ENCODE measurements at regions not wholly inside any gene's neighbourhood (a gene's known extent, or its start where the extent isn't known, plus 50 kb on each side); places are given as distances from the start of the nearest gene placed in this dataset.

DNA sequence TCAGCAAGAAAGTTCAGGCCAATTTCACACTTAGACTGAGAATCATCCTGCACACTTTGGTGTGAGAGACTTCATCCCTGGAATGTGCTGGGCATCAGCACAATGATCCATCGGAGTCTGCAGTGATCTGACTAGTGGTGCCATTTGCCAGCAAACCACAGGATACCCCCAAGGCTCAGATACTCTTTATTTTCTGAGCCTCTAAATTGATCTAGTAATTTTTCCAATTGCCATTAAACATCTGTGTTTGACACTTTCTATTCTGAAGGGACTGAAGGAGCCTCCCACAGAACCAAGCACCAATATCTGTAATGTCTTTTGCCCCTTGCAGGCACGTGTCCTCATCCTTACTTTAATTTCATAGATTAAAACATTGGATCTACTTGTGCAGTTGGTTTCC, 485.3 kb upstream of the SMIM21 start:
- Histone ChIP-seq H4K20me1 (ENCODE audit: control insufficient read depth, extremely low read depth, insufficient read depth, low read length) (no peaks in the 10 kb centered on the region), H3K9me3 (ENCODE audit: control insufficient read depth, insufficient read depth, low read depth, low read length) (no peaks in the 10 kb centered on the region), H3K4me2 (ENCODE audit: extremely low read depth, insufficient read depth, low read length) (no peak overlapping the region), H2AFZ (ENCODE audit: low read length) (no peak overlapping the region), H3K36me3 (ENCODE audit: control insufficient read depth, insufficient read depth, low read length) (no peaks in the 10 kb centered on the region), H3K79me2 (ENCODE audit: control insufficient read depth, insufficient read depth, low read length) (no peaks in the 10 kb centered on the region), H3K27ac (ENCODE audit: insufficient read depth, low read length) (no peak overlapping the region), H3K27me3 (ENCODE audit: control insufficient read depth, insufficient read depth, low read length) (no peaks in the 10 kb centered on the region), H3K9ac (ENCODE audit: insufficient read depth, low read length) (no peak overlapping the region), H3K4me3 (replicated peaks in 1 of 4; ENCODE audit: control extremely low read depth in 1 of 4, insufficient read depth in 1 of 4, low read depth in 3 of 4, low read length in 4 of 4) (no peak overlapping the region), H3K4me1 (ENCODE audit: control insufficient read depth, extremely low read depth, insufficient read depth, low read length) (no peaks in the 10 kb centered on the region)
- TF ChIP-seq EZH2 (IDR thresholded peaks at IDR 0.05; ENCODE audit: low read length, missing control alignments): no peak
- TF ChIP-seq, protein P1, sequence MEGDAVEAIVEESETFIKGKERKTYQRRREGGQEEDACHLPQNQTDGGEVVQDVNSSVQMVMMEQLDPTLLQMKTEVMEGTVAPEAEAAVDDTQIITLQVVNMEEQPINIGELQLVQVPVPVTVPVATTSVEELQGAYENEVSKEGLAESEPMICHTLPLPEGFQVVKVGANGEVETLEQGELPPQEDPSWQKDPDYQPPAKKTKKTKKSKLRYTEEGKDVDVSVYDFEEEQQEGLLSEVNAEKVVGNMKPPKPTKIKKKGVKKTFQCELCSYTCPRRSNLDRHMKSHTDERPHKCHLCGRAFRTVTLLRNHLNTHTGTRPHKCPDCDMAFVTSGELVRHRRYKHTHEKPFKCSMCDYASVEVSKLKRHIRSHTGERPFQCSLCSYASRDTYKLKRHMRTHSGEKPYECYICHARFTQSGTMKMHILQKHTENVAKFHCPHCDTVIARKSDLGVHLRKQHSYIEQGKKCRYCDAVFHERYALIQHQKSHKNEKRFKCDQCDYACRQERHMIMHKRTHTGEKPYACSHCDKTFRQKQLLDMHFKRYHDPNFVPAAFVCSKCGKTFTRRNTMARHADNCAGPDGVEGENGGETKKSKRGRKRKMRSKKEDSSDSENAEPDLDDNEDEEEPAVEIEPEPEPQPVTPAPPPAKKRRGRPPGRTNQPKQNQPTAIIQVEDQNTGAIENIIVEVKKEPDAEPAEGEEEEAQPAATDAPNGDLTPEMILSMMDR (conservative IDR thresholded peaks at IDR 0.05 in 1 of 2, IDR thresholded peaks at IDR 0.05 in 1 of 2; ENCODE audit: low read depth in 1 of 2, low read length in 2 of 2): no peak
- no peak for DNase-seq (ENCODE audit: low read depth in 2 of 2)

DNA sequence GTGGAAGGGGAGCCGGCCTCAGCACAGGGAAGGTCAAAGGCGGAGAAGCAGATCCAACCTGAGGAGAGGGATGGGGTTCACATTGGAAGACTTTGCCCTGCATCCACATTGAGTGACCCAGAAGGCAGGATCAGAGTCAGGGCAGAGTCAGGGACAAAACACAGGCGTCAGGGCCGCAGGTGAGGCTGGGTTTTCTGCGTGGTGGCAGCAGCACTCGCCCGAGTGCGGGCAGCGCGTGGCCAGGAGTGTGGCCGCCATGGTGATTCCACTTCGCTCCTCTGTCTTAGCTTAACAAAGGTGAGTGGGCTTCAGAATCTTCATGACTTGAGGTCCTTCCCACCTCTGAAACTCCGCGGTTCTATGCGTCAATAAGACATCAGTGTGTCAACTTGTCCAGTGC, 476.9 kb upstream of the SMIM21 start:
- H3K4me1 ChIP-seq (ENCODE audit: control insufficient read depth, extremely low read depth, insufficient read depth, low read length): no peaks in the 10 kb centered on the region
- DNase-seq (ENCODE audit: low read depth in 2 of 2): no peak
- H3K79me2 ChIP-seq (ENCODE audit: control insufficient read depth, insufficient read depth, low read length): no peaks in the 10 kb centered on the region
- no peak overlapping the region for H3K27ac ChIP-seq (ENCODE audit: insufficient read depth, low read length)
- H3K4me2 ChIP-seq (ENCODE audit: extremely low read depth, insufficient read depth, low read length): no peak overlapping the region
- H3K9ac ChIP-seq (ENCODE audit: insufficient read depth, low read length): no peak overlapping the region
- H3K4me3 ChIP-seq (replicated peaks in 1 of 4; ENCODE audit: control extremely low read depth in 1 of 4, insufficient read depth in 1 of 4, low read depth in 3 of 4, low read length in 4 of 4): no peak overlapping the region
- H3K36me3 ChIP-seq (ENCODE audit: control insufficient read depth, insufficient read depth, low read length): no peaks in the 10 kb centered on the region
- H3K9me3 ChIP-seq (ENCODE audit: control insufficient read depth, insufficient read depth, low read depth, low read length): no peaks in the 10 kb centered on the region
- H4K20me1 ChIP-seq (ENCODE audit: control insufficient read depth, extremely low read depth, insufficient read depth, low read length): no peaks in the 10 kb centered on the region
- no peak overlapping the region for H2AFZ ChIP-seq (ENCODE audit: low read length)
- no peak for TF ChIP-seq EZH2 (IDR thresholded peaks at IDR 0.05; ENCODE audit: low read length, missing control alignments)
- TF ChIP-seq, protein P1 (conservative IDR thresholded peaks at IDR 0.05 in 1 of 2, IDR thresholded peaks at IDR 0.05 in 1 of 2; ENCODE audit: low read depth in 1 of 2, low read length in 2 of 2): no peak
- H3K27me3 ChIP-seq (ENCODE audit: control insufficient read depth, insufficient read depth, low read length): no peaks in the 10 kb centered on the region

DNA sequence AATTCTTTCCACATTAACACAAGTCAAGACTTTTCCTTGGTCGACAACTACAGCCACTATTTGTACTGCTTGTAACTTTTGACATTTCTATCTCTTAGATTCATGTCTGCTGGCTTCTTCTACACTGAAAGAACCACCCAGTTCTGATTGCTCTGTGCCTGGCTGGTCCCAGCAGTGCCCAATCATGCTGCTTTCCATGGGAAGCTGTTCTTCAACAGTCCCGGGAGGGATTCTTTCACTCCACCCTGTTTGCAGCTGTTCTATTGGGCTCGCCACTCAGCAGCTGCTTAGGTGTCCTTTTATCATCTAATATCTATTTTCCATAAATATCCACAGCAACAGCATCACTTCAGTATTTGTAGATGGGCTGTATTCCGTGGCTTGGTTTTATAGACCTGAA, 471.1 kb upstream of the SMIM21 start:
- H3K79me2 ChIP-seq (ENCODE audit: control insufficient read depth, insufficient read depth, low read length): no peaks in the 10 kb centered on the region
- H4K20me1 ChIP-seq (ENCODE audit: control insufficient read depth, extremely low read depth, insufficient read depth, low read length): no peaks in the 10 kb centered on the region
- H3K9me3 ChIP-seq (ENCODE audit: control insufficient read depth, insufficient read depth, low read depth, low read length): no peaks in the 10 kb centered on the region
- no peak for TF ChIP-seq EZH2 (IDR thresholded peaks at IDR 0.05; ENCODE audit: low read length, missing control alignments)
- TF ChIP-seq, protein P1 (conservative IDR thresholded peaks at IDR 0.05 in 1 of 2, IDR thresholded peaks at IDR 0.05 in 1 of 2; ENCODE audit: low read depth in 1 of 2, low read length in 2 of 2): no peak
- H3K4me3 ChIP-seq (replicated peaks in 1 of 4; ENCODE audit: control extremely low read depth in 1 of 4, insufficient read depth in 1 of 4, low read depth in 3 of 4, low read length in 4 of 4): no peak overlapping the region
- H3K4me2 ChIP-seq (ENCODE audit: extremely low read depth, insufficient read depth, low read length): no peak overlapping the region
- H3K4me1 ChIP-seq (ENCODE audit: control insufficient read depth, extremely low read depth, insufficient read depth, low read length): no peaks in the 10 kb centered on the region
- no peaks in the 10 kb centered on the region for H3K27me3 ChIP-seq (ENCODE audit: control insufficient read depth, insufficient read depth, low read length)
- H3K9ac ChIP-seq (ENCODE audit: insufficient read depth, low read length): no peak overlapping the region
- H3K36me3 ChIP-seq (ENCODE audit: control insufficient read depth, insufficient read depth, low read length): no peaks in the 10 kb centered on the region
- H3K27ac ChIP-seq (ENCODE audit: insufficient read depth, low read length): no peak overlapping the region
- DNase-seq (ENCODE audit: low read depth in 2 of 2): no peak
- H2AFZ ChIP-seq (ENCODE audit: low read length): no peak overlapping the region

Measured in fibroblast of lung (primary cell).